ENCODE measurements at regions not wholly inside any gene's neighbourhood (a gene's known extent, or its start where the extent isn't known, plus 50 kb on each side); places are given as distances from the start of the nearest gene placed in this dataset.

- TF ChIP-seq POLR2A (IDR thresholded peaks at IDR 0.05; ENCODE audit: low read depth, low read length) = no peak
- no peak for TF ChIP-seq POLR2AphosphoS5 (IDR thresholded peaks at IDR 0.05; ENCODE audit: low read depth, low read length)
These were observed 420.0 kb upstream of the EYS start for GRCh38 chr6:66127061-66127460.

All from GM12891 (cell line).